ENCODE measurements at regions not wholly inside any gene's neighbourhood (a gene's known extent, or its start where the extent isn't known, plus 50 kb on each side); places are given as distances from the start of the nearest gene placed in this dataset.

GRCh38 chr2:19723021-19723420 lies 178.8 kb downstream of the TTC32 start:
- TF ChIP-seq REST (IDR thresholded peaks at IDR 0.05; ENCODE audit: insufficient read depth in 1 of 2, low read depth in 2 of 2, low read length in 2 of 2) (no peak), TAF1 (IDR thresholded peaks at IDR 0.05; ENCODE audit: borderline replicate concordance, insufficient read depth, low read length) (no peak), SIN3A (IDR thresholded peaks at IDR 0.05; ENCODE audit: borderline replicate concordance, insufficient read depth, low read length) (no peak)

GRCh38 chr2:19722531-19722971 lies 179.2 kb downstream of the TTC32 start:
- TF ChIP-seq REST (IDR thresholded peaks at IDR 0.05; ENCODE audit: insufficient read depth in 1 of 2, low read depth in 2 of 2, low read length in 2 of 2) = no peak
- no peak for TF ChIP-seq POLR2AphosphoS5 (IDR thresholded peaks at IDR 0.05; ENCODE audit: low read depth, low read length)
- TF ChIP-seq TAF1 (IDR thresholded peaks at IDR 0.05; ENCODE audit: borderline replicate concordance, insufficient read depth, low read length) = no peak
- TF ChIP-seq SIN3A (IDR thresholded peaks at IDR 0.05; ENCODE audit: borderline replicate concordance, insufficient read depth, low read length) = no peak

DNA sequence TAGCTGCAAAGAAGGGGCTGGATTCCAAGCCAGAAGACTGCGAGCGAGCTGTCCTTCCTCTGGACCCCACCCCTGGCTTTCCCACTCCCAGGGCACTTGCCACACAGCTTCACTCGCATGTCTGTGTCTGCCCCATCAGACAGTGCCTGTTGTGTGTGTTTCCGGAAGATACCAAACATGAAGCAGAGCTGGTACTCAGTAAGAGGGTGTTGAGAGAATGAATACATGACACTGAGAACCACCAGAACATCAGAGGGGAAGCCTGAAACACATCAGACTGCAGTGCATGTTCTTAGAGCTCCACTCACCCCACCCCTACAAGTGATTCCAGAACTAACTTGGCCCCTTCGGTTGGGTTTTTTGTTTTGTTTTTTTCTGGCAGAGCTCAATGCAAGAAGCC lies 181.5 kb downstream of the TTC32 start:
- no peak for TF ChIP-seq REST (IDR thresholded peaks at IDR 0.05; ENCODE audit: insufficient read depth in 1 of 2, low read depth in 2 of 2, low read length in 2 of 2)
- no peak for TF ChIP-seq SIN3A (IDR thresholded peaks at IDR 0.05; ENCODE audit: borderline replicate concordance, insufficient read depth, low read length)
- TF ChIP-seq TAF1 (IDR thresholded peaks at IDR 0.05; ENCODE audit: borderline replicate concordance, insufficient read depth, low read length) = no peak
- TF ChIP-seq FOXP2 (optimal IDR thresholded peaks at IDR 0.05; ENCODE audit: borderline replicate concordance, extremely low read depth, extremely low read length, insufficient read depth) = no peak
- TF ChIP-seq POLR2AphosphoS5 (IDR thresholded peaks at IDR 0.05; ENCODE audit: low read depth, low read length) = no peak

DNA sequence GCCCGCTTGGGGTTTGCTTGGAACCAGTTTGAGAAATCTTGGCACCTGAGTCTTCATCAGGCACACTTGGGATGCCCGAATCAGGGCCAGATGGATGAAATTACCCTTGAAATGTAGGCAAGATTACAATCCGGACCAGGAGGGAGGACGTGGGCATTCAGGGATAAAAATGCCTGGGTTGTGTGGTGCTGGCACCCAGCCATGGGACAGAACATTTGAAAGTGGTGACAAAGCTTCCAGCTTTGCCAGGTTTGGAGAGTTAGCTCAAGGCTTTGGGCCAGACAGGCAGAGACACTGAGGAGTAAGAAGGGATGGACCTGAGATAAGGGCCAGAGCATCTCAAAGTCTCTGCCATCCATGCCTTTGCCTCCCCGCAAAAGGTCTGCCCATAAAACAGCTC lies 182.2 kb downstream of the TTC32 start:
- TF ChIP-seq SIN3A (IDR thresholded peaks at IDR 0.05; ENCODE audit: borderline replicate concordance, insufficient read depth, low read length) (no peak), REST (IDR thresholded peaks at IDR 0.05; ENCODE audit: insufficient read depth in 1 of 2, low read depth in 2 of 2, low read length in 2 of 2) (no peak), TAF1 (IDR thresholded peaks at IDR 0.05; ENCODE audit: borderline replicate concordance, insufficient read depth, low read length) (no peak), POLR2AphosphoS5 (IDR thresholded peaks at IDR 0.05; ENCODE audit: low read depth, low read length) (no peak), FOXP2 (optimal IDR thresholded peaks at IDR 0.05; ENCODE audit: borderline replicate concordance, extremely low read depth, extremely low read length, insufficient read depth) (no peak)

GRCh38 chr2:19717446-19717845 lies 184.3 kb downstream of the TTC32 start:
- TF ChIP-seq TAF1 (IDR thresholded peaks at IDR 0.05; ENCODE audit: borderline replicate concordance, insufficient read depth, low read length) = no peak

Measured in PFSK-1 (cell line).